ENCODE measurements at regions not wholly inside any gene's neighbourhood (a gene's known extent, or its start where the extent isn't known, plus 50 kb on each side); places are given as distances from the start of the nearest gene placed in this dataset.

DNA sequence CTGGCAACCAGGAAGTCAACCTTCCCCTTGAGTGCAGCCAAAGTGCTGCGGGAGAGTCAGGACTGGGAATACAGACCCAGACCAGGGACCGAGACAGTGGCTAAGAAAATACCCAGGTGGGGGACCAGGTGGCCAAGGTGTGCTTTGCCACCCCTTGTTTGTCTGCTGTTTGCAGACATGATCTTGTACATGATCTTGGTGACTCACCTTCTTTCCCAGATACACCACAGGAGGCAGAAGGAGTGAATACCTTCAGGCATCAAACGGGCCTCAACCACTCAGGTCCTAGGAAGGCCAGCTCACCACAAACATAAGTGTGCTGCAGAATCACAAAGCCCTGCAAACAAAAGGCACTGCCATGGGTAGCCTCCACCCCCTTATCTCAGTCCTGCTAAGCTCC, 62.0 kb downstream of the CNGA2 start:
- H3K27ac ChIP-seq (ENCODE audit: low read depth, low read length) = no peak overlapping the region
- no peaks in the 10 kb centered on the region for H3K36me3 ChIP-seq (ENCODE audit: insufficient read depth, low read length)
- no peak overlapping the region for H2AFZ ChIP-seq (ENCODE audit: low read length, unreplicated experiment)
- peaks cover 11% of the 10 kb centered on the region for H3K27me3 ChIP-seq (ENCODE audit: insufficient read depth, low read length)
- H3K79me2 ChIP-seq (ENCODE audit: control insufficient read depth, insufficient read depth, low read length, unreplicated experiment) = no peaks in the 10 kb centered on the region
- no peaks in the 10 kb centered on the region for H3K4me1 ChIP-seq (ENCODE audit: control insufficient read depth, insufficient read depth, low read length, unreplicated experiment)
- H3K4me3 ChIP-seq (ENCODE audit: low read depth, low read length) = no peak overlapping the region

DNA sequence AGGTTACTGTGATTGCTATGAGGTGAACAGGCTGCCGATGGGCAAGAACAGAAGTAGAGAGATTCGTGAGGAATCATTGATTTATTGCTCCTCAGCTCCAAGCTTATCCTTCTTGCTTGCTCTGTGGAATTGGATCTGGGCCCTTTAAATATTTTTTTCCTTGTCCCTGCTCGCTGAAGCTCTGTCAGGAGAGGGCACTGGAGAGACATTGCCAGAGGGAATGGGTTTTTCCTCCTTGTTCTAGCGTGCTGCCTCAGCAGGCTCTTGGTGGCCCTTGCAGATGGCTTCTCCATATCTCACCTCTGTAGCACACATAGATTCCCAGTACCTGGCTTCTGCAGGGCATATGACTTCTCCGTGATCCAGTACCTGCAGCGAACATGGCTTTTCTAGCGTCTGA, 67.4 kb downstream of the CNGA2 start:
- Histone ChIP-seq H3K27me3 (ENCODE audit: insufficient read depth, low read length) (no peaks in the 10 kb centered on the region), H3K4me3 (ENCODE audit: low read depth, low read length) (no peak overlapping the region), H3K36me3 (ENCODE audit: insufficient read depth, low read length) (no peaks in the 10 kb centered on the region), H3K4me1 (ENCODE audit: control insufficient read depth, insufficient read depth, low read length, unreplicated experiment) (no peaks in the 10 kb centered on the region), H3K27ac (ENCODE audit: low read depth, low read length) (no peak overlapping the region), H2AFZ (ENCODE audit: low read length, unreplicated experiment) (no peak overlapping the region), H3K79me2 (ENCODE audit: control insufficient read depth, insufficient read depth, low read length, unreplicated experiment) (no peaks in the 10 kb centered on the region)

DNA sequence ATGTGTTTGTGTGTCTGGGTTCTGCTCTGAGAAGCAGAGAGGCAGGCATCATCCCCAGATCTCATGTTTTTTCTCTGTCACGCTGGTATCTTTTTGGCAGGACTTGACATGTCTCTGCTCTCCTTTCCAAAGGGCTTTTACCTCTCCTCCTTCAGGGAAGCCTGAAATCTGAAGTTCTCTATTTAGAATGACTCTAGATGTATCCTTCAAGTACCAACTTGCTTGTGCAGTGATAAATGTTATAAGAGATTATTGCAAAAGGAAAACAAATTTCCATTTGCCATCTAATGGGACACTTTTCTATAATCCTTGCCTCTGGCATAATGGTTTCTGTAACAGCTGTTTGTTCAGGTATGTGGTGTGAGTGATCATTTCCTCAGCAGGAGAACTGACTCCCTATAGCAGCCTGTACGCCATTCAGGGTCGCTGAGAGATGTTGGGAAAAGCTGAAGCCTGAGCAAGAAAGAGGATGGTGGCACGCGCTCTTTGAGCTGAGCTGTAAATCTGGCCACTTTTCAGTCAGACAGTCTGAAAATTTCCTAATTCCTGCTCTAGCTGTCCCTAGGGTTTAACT, 72.5 kb downstream of the CNGA2 start:
- H3K4me3 ChIP-seq (ENCODE audit: low read depth, low read length) = no peak overlapping the region
- no peaks in the 10 kb centered on the region for H3K27me3 ChIP-seq (ENCODE audit: insufficient read depth, low read length)
- H3K79me2 ChIP-seq (ENCODE audit: control insufficient read depth, insufficient read depth, low read length, unreplicated experiment) = no peaks in the 10 kb centered on the region
- no peak overlapping the region for H3K27ac ChIP-seq (ENCODE audit: low read depth, low read length)
- H2AFZ ChIP-seq (ENCODE audit: low read length, unreplicated experiment) = no peak overlapping the region
- H3K36me3 ChIP-seq (ENCODE audit: insufficient read depth, low read length) = no peaks in the 10 kb centered on the region
- no peaks in the 10 kb centered on the region for H3K4me1 ChIP-seq (ENCODE audit: control insufficient read depth, insufficient read depth, low read length, unreplicated experiment)

DNA sequence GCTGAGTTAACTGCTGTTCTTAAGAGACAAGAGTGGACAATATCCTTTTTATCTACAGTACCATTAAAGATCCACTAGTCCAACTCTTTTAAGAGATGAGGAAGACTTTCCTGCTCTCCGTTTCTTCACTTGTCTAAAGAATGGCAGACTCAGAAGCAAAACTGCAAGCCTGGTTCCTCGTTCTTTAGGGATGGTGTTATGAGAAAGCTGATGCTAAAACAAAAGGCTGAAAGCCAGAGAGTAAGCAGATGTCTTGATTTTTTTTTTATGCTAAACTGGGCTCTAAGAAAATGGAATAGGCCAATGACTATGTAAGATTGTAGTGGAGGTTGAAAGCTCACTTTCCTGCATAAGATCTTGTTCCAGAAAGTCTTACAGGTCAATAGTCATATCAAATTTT, 78.1 kb downstream of the CNGA2 start:
- Histone ChIP-seq H3K79me2 (ENCODE audit: control insufficient read depth, insufficient read depth, low read length, unreplicated experiment) (no peaks in the 10 kb centered on the region), H3K27me3 (ENCODE audit: insufficient read depth, low read length) (no peaks in the 10 kb centered on the region), H3K4me3 (ENCODE audit: low read depth, low read length) (no peak overlapping the region), H3K4me1 (ENCODE audit: control insufficient read depth, insufficient read depth, low read length, unreplicated experiment) (no peaks in the 10 kb centered on the region), H3K27ac (ENCODE audit: low read depth, low read length) (no peak overlapping the region), H2AFZ (ENCODE audit: low read length, unreplicated experiment) (no peak overlapping the region), H3K36me3 (ENCODE audit: insufficient read depth, low read length) (no peaks in the 10 kb centered on the region)

DNA sequence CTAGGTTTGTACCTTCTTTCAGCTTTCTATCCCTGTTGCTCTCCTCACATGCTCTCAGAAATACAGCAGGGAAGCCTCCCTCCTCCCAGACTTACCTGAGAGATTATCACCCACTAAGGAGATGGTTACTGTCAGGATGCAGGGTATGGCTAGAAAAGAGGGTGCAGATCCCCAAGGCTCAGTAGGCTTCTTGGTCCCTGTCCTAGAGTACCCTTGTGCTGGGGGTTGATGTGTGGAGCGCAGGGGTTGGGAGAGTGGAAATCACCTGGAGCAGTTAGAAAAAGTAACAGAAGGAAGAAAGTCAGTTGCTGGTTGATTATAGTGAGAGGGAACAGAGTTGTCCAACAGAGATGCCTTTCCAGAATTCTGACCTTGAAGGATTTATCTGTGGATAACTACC, 80.2 kb downstream of the CNGA2 start:
- Histone ChIP-seq H3K79me2 (ENCODE audit: control insufficient read depth, insufficient read depth, low read length, unreplicated experiment) (no peaks in the 10 kb centered on the region), H3K4me1 (ENCODE audit: control insufficient read depth, insufficient read depth, low read length, unreplicated experiment) (no peaks in the 10 kb centered on the region), H3K27me3 (ENCODE audit: insufficient read depth, low read length) (no peaks in the 10 kb centered on the region), H2AFZ (ENCODE audit: low read length, unreplicated experiment) (no peak overlapping the region), H3K27ac (ENCODE audit: low read depth, low read length) (no peak overlapping the region), H3K36me3 (ENCODE audit: insufficient read depth, low read length) (no peaks in the 10 kb centered on the region), H3K4me3 (ENCODE audit: low read depth, low read length) (no peak overlapping the region)

DNA sequence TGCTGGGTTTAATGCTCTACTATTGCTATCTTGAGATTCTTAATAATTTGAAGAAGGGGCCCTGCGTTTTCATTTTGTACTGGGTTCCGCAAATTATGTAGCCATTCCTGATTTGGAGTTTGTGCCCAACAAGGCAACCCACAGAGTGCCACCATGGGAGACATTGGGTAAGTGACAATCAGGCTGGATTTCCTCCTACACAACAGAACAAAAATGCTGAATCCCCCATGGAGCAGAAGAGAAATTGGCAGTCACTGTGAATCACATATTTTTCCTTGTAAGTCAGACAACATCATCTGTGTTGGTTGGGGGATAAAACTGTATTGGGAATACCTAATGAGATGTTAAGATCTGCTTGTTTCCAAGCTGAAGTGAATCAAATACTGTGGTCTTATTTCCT, 80.9 kb downstream of the CNGA2 start:
- Histone ChIP-seq H3K27ac (ENCODE audit: low read depth, low read length) (no peak overlapping the region), H2AFZ (ENCODE audit: low read length, unreplicated experiment) (no peak overlapping the region), H3K79me2 (ENCODE audit: control insufficient read depth, insufficient read depth, low read length, unreplicated experiment) (no peaks in the 10 kb centered on the region), H3K4me3 (ENCODE audit: low read depth, low read length) (no peak overlapping the region), H3K4me1 (ENCODE audit: control insufficient read depth, insufficient read depth, low read length, unreplicated experiment) (no peaks in the 10 kb centered on the region), H3K27me3 (ENCODE audit: insufficient read depth, low read length) (no peaks in the 10 kb centered on the region), H3K36me3 (ENCODE audit: insufficient read depth, low read length) (no peaks in the 10 kb centered on the region)

DNA sequence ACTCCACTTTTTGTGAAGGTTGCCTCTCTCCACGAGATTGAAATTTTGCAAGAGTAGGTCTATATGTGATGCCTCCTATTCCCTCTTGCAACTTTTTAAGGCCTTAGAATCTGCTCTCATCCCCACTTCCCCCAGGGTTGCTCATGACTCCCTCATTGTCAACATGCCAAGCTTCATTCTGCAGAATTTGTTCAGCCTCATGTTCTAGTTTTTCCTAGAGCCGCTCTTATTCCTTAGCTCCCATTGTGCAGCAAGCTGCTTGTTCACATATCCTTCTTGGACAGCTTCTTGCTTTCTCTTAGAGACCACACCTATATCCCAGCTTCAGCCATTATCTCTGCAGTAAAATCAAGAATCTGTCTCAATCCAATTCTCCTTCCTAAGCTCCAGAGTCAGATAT, 82.4 kb downstream of the CNGA2 start:
- no peak overlapping the region for H2AFZ ChIP-seq (ENCODE audit: low read length, unreplicated experiment)
- H3K27ac ChIP-seq (ENCODE audit: low read depth, low read length) = no peak overlapping the region
- H3K4me3 ChIP-seq (ENCODE audit: low read depth, low read length) = no peak overlapping the region
- H3K36me3 ChIP-seq (ENCODE audit: insufficient read depth, low read length) = no peaks in the 10 kb centered on the region
- no peaks in the 10 kb centered on the region for H3K79me2 ChIP-seq (ENCODE audit: control insufficient read depth, insufficient read depth, low read length, unreplicated experiment)
- H3K4me1 ChIP-seq (ENCODE audit: control insufficient read depth, insufficient read depth, low read length, unreplicated experiment) = no peaks in the 10 kb centered on the region
- no peaks in the 10 kb centered on the region for H3K27me3 ChIP-seq (ENCODE audit: insufficient read depth, low read length)

DNA sequence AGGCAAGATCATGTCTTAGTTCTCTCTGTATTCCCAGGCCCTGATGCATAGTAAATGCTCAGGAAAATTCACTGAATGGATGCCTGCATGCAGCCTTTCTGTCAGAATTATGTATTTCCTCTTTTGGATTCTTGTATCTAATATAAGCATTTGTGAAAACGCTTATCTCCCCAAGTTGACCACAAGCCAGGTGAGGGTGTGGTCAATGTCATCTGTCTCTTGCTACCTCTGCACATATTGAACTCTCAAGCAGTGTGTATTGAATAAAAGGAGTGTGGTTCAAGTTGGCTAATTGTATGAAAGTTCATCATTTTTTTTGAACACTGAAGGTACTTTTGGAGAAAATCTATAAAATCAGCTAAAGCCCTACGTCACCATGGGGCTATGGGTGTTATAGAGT, 84.3 kb downstream of the CNGA2 start:
- Histone ChIP-seq H3K27me3 (ENCODE audit: insufficient read depth, low read length) (no peaks in the 10 kb centered on the region), H3K27ac (ENCODE audit: low read depth, low read length) (no peak overlapping the region), H3K36me3 (ENCODE audit: insufficient read depth, low read length) (no peaks in the 10 kb centered on the region), H3K4me3 (ENCODE audit: low read depth, low read length) (no peak overlapping the region), H3K79me2 (ENCODE audit: control insufficient read depth, insufficient read depth, low read length, unreplicated experiment) (no peaks in the 10 kb centered on the region), H2AFZ (ENCODE audit: low read length, unreplicated experiment) (no peak overlapping the region), H3K4me1 (ENCODE audit: control insufficient read depth, insufficient read depth, low read length, unreplicated experiment) (no peaks in the 10 kb centered on the region)

DNA sequence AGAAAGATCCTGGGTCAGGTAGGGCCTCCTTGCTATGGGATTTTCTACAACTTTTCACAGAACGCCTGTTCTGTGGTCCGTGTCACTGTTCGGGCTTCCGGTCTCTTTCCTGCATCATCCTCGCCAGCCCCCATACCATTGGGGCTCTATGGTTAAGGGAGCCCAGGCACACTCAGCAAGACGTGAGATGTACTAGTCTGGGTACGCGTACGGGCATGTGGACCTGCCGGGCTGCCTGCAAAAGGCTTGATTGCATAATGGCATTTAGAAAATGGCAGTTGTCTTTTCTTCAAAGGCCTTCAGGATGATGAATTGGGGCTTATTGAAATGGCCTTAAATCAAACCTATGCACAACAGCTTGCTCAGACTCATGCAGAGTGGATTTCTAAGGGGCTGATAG, 86.7 kb downstream of the CNGA2 start:
- H3K27ac ChIP-seq (ENCODE audit: low read depth, low read length) = no peak overlapping the region

DNA sequence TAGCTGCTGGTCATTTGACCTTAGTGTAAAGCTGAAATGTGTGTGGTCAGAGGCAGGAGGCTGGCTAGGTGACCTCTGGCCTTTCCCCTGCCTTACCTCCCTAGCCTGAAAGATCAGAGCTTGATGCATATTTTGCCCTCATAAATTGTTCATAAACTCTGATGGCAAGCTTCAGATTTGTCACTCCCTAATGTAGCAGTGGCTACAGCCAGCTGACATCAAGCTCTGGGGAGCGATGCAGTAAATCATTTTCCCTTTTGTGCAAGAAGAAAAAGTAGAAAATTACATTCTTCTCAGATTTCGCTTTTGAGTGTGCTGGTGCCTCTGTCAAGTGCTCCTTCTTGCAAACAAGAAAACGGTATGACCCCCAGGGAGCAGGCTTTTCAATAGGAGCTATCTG, 87.7 kb upstream of the MAGEA4 start:
- Histone ChIP-seq H3K27ac (ENCODE audit: low read depth, low read length) (0 out of 2 replicates have a peak overlapping the region, but pooled peaks have one; percentile 89), H2AFZ (ENCODE audit: low read length, unreplicated experiment) (no peak overlapping the region), H3K27me3 (ENCODE audit: insufficient read depth, low read length) (no peaks in the 10 kb centered on the region)

More for the DNA sequence above, 86.7 kb downstream of the CNGA2 start:
- H3K27me3 ChIP-seq (ENCODE audit: insufficient read depth, low read length) = no peaks in the 10 kb centered on the region
- no peak overlapping the region for H2AFZ ChIP-seq (ENCODE audit: low read length, unreplicated experiment)
- no peak overlapping the region for H3K4me3 ChIP-seq (ENCODE audit: low read depth, low read length)
- H3K79me2 ChIP-seq (ENCODE audit: control insufficient read depth, insufficient read depth, low read length, unreplicated experiment) = no peaks in the 10 kb centered on the region
- H3K4me1 ChIP-seq (ENCODE audit: control insufficient read depth, insufficient read depth, low read length, unreplicated experiment) = peaks cover 8% of the 10 kb centered on the region
- no peaks in the 10 kb centered on the region for H3K36me3 ChIP-seq (ENCODE audit: insufficient read depth, low read length)

DNA sequence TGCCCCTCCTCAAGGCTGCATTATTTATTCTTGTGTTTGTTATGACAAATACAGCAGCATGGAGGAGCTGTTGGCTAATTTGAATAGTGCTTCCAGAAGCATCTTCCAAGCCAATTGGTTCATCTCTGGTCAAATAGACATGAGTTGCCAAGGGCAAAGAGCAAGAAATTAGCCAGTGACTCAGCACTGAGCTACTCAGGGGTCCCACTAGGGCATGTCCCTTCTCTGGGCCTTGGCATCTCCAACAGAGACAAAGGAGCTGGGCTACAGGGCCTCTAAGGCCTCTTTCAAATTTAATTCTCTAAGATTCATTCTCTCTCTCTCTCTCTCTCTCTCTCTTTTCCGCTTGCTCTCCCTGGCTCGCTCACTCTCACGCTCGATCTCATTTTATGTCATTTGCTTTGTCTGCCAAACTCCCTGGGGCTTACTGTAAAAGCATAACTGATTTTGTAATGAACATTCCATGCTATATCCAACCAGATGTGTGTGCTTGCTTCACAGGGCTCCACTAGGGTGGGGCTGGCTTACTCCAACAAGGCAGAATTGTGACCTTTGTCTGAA, 86.7 kb upstream of the MAGEA4 start:
- H3K79me2 ChIP-seq (ENCODE audit: control insufficient read depth, insufficient read depth, low read length, unreplicated experiment) = no peaks in the 10 kb centered on the region
- H3K27me3 ChIP-seq (ENCODE audit: insufficient read depth, low read length) = no peaks in the 10 kb centered on the region
- no peak overlapping the region for H3K4me3 ChIP-seq (ENCODE audit: low read depth, low read length)
- peaks cover 21% of the 10 kb centered on the region for H3K4me1 ChIP-seq (ENCODE audit: control insufficient read depth, insufficient read depth, low read length, unreplicated experiment)
- H3K27ac ChIP-seq (ENCODE audit: low read depth, low read length) = peak overlapping the region; percentile 89
- H2AFZ ChIP-seq (ENCODE audit: low read length, unreplicated experiment) = no peak overlapping the region
- no peaks in the 10 kb centered on the region for H3K36me3 ChIP-seq (ENCODE audit: insufficient read depth, low read length)

More for the DNA sequence above, 87.7 kb upstream of the MAGEA4 start:
- H3K4me3 ChIP-seq (ENCODE audit: low read depth, low read length) = no peak overlapping the region
- peaks cover 21% of the 10 kb centered on the region for H3K4me1 ChIP-seq (ENCODE audit: control insufficient read depth, insufficient read depth, low read length, unreplicated experiment)
- H3K79me2 ChIP-seq (ENCODE audit: control insufficient read depth, insufficient read depth, low read length, unreplicated experiment) = no peaks in the 10 kb centered on the region
- no peaks in the 10 kb centered on the region for H3K36me3 ChIP-seq (ENCODE audit: insufficient read depth, low read length)
